Ascending aorta (tissue), 2 donors: ENCODE measurements at regions not wholly inside any gene's neighbourhood (a gene's known extent, or its start where the extent isn't known, plus 50 kb on each side); places are given as distances from the start of the nearest gene placed in this dataset.

Source experiments
- DNase-seq, 2 donors: peaks; one replicate each; pipeline ENCODE4 v3.0.0-alpha.2; 2019; ENCODE audit warnings: low spot score in 2 of 2
- H3K27ac ChIP-seq, 2 donors: fragments of 200-600 bp; sonication (generic); one replicate each; pipeline ENCODE4 v1.5.1; 2016 to 2017; ENCODE audit warnings: mild to moderate bottlenecking in 1 of 2
- H3K27me3 ChIP-seq: fragments of 200-600 bp; sonication (generic); one replicate; pipeline ENCODE4 v1.5.1; 2017
- H3K36me3 ChIP-seq, 2 donors: fragments of 200-600 bp; sonication (generic); one replicate each; pipeline ENCODE4 v1.5.1; 2016
- H3K4me1 ChIP-seq, 2 donors: fragments of 200-600 bp; sonication (generic); one replicate each; pipeline ENCODE4 v1.5.1; 2016 to 2017; ENCODE audit warnings: mild to moderate bottlenecking in 1 of 2
- H3K4me3 ChIP-seq, 2 donors: fragments of 200-600 bp; sonication (generic); one replicate each; pipeline ENCODE4 v1.5.1; 2016 to 2017; ENCODE audit warnings: mild to moderate bottlenecking in 1 of 2
- H3K9me3 ChIP-seq, 2 donors: fragments of 200-600 bp; sonication (generic); one replicate each; pipeline ENCODE4 v1.5.1; 2016
- intact Hi-C: fragments of 100-400 bp; cut with DNase I; formaldehyde crosslinking; loops from one replicate; pipeline ENCODE4 v1.15.1; 2023
- TF ChIP-seq, protein P1 (sequence below), 3 experiments: fragments of 200-600 bp in 2 of 3; fragments of 450-650 bp in 1 of 3; sonication (generic) in 2 of 3; IDR thresholded peaks; one replicate each; pipeline ENCODE4 v1.5.1; 2016 to 2019; ENCODE audit warnings: antibody characterized with exemption in 3 of 3, mild to moderate bottlenecking in 1 of 3, moderate library complexity in 1 of 3

- Histone ChIP-seq H3K27me3 (no peaks in the 10 kb centered on the region), H3K9me3 (no peaks in the 10 kb centered on the region), H3K27ac (no peak overlapping the region), H3K4me1 (no peaks in the 10 kb centered on the region), H3K36me3 (no peaks in the 10 kb centered on the region), H3K4me3 (no peak overlapping the region)
- no peak for DNase-seq
- intact Hi-C loops, result no loop called here
- TF ChIP-seq, protein P1, sequence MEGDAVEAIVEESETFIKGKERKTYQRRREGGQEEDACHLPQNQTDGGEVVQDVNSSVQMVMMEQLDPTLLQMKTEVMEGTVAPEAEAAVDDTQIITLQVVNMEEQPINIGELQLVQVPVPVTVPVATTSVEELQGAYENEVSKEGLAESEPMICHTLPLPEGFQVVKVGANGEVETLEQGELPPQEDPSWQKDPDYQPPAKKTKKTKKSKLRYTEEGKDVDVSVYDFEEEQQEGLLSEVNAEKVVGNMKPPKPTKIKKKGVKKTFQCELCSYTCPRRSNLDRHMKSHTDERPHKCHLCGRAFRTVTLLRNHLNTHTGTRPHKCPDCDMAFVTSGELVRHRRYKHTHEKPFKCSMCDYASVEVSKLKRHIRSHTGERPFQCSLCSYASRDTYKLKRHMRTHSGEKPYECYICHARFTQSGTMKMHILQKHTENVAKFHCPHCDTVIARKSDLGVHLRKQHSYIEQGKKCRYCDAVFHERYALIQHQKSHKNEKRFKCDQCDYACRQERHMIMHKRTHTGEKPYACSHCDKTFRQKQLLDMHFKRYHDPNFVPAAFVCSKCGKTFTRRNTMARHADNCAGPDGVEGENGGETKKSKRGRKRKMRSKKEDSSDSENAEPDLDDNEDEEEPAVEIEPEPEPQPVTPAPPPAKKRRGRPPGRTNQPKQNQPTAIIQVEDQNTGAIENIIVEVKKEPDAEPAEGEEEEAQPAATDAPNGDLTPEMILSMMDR (IDR thresholded peaks at IDR 0.05), result no peak
These were observed 93.9 kb upstream of the RAB12 start for GRCh38 chr18:8515142-8515865.

GRCh38 chr18:8516371-8517250, 92.6 kb upstream of the RAB12 start:
- intact Hi-C loops, result no loop called here
- DNase-seq, result no peak

GRCh38 chr18:8517276-8517675, 92.0 kb upstream of the RAB12 start:
- TF ChIP-seq, protein P1 (IDR thresholded peaks at IDR 0.05), result no peak
- DNase-seq, result no peak
- intact Hi-C loops, result no loop called here
- Histone ChIP-seq H3K27me3 (no peaks in the 10 kb centered on the region), H3K9me3 (no peaks in the 10 kb centered on the region), H3K4me1 (no peaks in the 10 kb centered on the region), H3K4me3 (no peak overlapping the region), H3K36me3 (no peaks in the 10 kb centered on the region), H3K27ac (no peak overlapping the region)

More at GRCh38 chr18:8516371-8517250, 92.6 kb upstream of the RAB12 start:
- Histone ChIP-seq H3K4me3 (no peak overlapping the region), H3K27ac (no peak overlapping the region), H3K9me3 (no peaks in the 10 kb centered on the region), H3K36me3 (no peaks in the 10 kb centered on the region), H3K27me3 (no peaks in the 10 kb centered on the region), H3K4me1 (no peaks in the 10 kb centered on the region)
- TF ChIP-seq, protein P1 (IDR thresholded peaks at IDR 0.05), result no peak

- H3K4me3 ChIP-seq, result no peak overlapping the region
- TF ChIP-seq, protein P1 (IDR thresholded peaks at IDR 0.05), result no peak
- H3K27me3 ChIP-seq, result no peaks in the 10 kb centered on the region
- no peaks in the 10 kb centered on the region for H3K4me1 ChIP-seq
- H3K9me3 ChIP-seq, result no peaks in the 10 kb centered on the region
- no peak overlapping the region for H3K27ac ChIP-seq
- intact Hi-C loops, result no loop called here
- no peaks in the 10 kb centered on the region for H3K36me3 ChIP-seq
- DNase-seq, result no peak
These were observed 90.1 kb upstream of the RAB12 start for GRCh38 chr18:8519102-8519501.

- H3K27ac ChIP-seq, result no peak overlapping the region
- H3K9me3 ChIP-seq, result no peaks in the 10 kb centered on the region
- no peaks in the 10 kb centered on the region for H3K4me1 ChIP-seq
- DNase-seq, result no peak
- H3K4me3 ChIP-seq, result no peak overlapping the region
- H3K27me3 ChIP-seq, result no peaks in the 10 kb centered on the region
- intact Hi-C loops, result no loop called here
- no peaks in the 10 kb centered on the region for H3K36me3 ChIP-seq
- TF ChIP-seq, protein P1 (IDR thresholded peaks at IDR 0.05), result no peak
These were observed 89.0 kb upstream of the RAB12 start for GRCh38 chr18:8520266-8520665.
